Mesenchymal stem cell (in vitro differentiated cells and primary cell): ENCODE measurements at regions not wholly inside any gene's neighbourhood (a gene's known extent, or its start where the extent isn't known, plus 50 kb on each side); places are given as distances from the start of the nearest gene placed in this dataset.
A peak's percentile ranks its signal among the peaks of the same experiment; 100 is the strongest.

ENCODE experiments used
- DNase-seq: peaks from one replicate; pipeline ENCODE4 v3.0.0-alpha.2; 2013
- H2AFZ ChIP-seq: one replicate; pipeline ENCODE4 v1.6.1; 2013; ENCODE audit warnings: low read depth, mild to moderate bottlenecking, control low read depth, inconsistent platforms, low read length, moderate library complexity
- H2AK5ac ChIP-seq: 2 replicates; pipeline ENCODE4 v1.6.1; 2013; ENCODE audit warnings: low read length, moderate library complexity, mild to moderate bottlenecking, inconsistent platforms; ENCODE audit not compliant: severe bottlenecking
- H2BK120ac ChIP-seq: one replicate; pipeline ENCODE4 v1.6.1; 2013; ENCODE audit warnings: low read depth, mild to moderate bottlenecking, inconsistent platforms, low read length, moderate library complexity
- H2BK12ac ChIP-seq, 2 experiments: one replicate each; pipeline ENCODE4 v1.6.1; 2013; ENCODE audit warnings: inconsistent platforms in 2 of 2, low read length in 2 of 2, mild to moderate bottlenecking in 2 of 2, moderate library complexity in 2 of 2, control low read depth in 1 of 2
- H2BK15ac ChIP-seq: one replicate; pipeline ENCODE4 v1.6.1; 2013; ENCODE audit warnings: mild to moderate bottlenecking, low read depth, inconsistent platforms; ENCODE audit not compliant: poor library complexity, severe bottlenecking
- H2BK5ac ChIP-seq: 2 replicates; pipeline ENCODE4 v1.6.1; 2013; ENCODE audit warnings: low read depth, mild to moderate bottlenecking, low read length, control low read depth, inconsistent platforms; ENCODE audit not compliant: poor library complexity, severe bottlenecking
- H3K14ac ChIP-seq, 2 experiments: one replicate each; pipeline ENCODE4 v1.6.1; 2013; ENCODE audit warnings: inconsistent platforms in 2 of 2, low read length in 2 of 2, control low read depth in 1 of 2, mild to moderate bottlenecking in 1 of 2, moderate library complexity in 1 of 2
- H3K18ac ChIP-seq, 2 experiments: one replicate each; pipeline ENCODE4 v1.6.1; 2013; ENCODE audit warnings: inconsistent platforms in 2 of 2, low read length in 2 of 2, control low read depth in 1 of 2, low read depth in 1 of 2, mild to moderate bottlenecking in 1 of 2
- H3K23ac ChIP-seq, 2 experiments: one replicate each; pipeline ENCODE4 v1.6.1; 2013; ENCODE audit warnings: inconsistent platforms in 2 of 2, low read length in 2 of 2, mild to moderate bottlenecking in 2 of 2, moderate library complexity in 2 of 2, control low read depth in 1 of 2
- H3K27ac ChIP-seq: 2 replicates; pipeline ENCODE4 v1.5.1; 2013; ENCODE audit warnings: mild to moderate bottlenecking, moderate library complexity, low read length, control low read depth, inconsistent platforms; ENCODE audit not compliant: poor library complexity, severe bottlenecking
- H3K27me3 ChIP-seq, 2 experiments: 2 replicates each; pipeline versions ENCODE4 v1.6.1 to v1.7.0; 2013; ENCODE audit warnings: low read length in 2 of 2, mild to moderate bottlenecking in 2 of 2, moderate library complexity in 2 of 2, control low read depth in 1 of 2, inconsistent platforms in 1 of 2; ENCODE audit not compliant: control insufficient read depth in 1 of 2, insufficient read depth in 1 of 2
- H3K36me3 ChIP-seq, 2 experiments: 2 replicates each; pipeline versions ENCODE4 v1.6.1 to v1.7.0; 2013; ENCODE audit warnings: low read length in 2 of 2, control low read depth in 1 of 2, inconsistent platforms in 1 of 2, low read depth in 1 of 2, mild to moderate bottlenecking in 1 of 2; ENCODE audit not compliant: insufficient read depth in 2 of 2, control insufficient read depth in 1 of 2
- H3K4ac ChIP-seq, 2 experiments: one replicate each; pipeline ENCODE4 v1.6.1; 2013; ENCODE audit warnings: inconsistent platforms in 2 of 2, low read length in 2 of 2, mild to moderate bottlenecking in 2 of 2, moderate library complexity in 2 of 2, control low read depth in 1 of 2, low read depth in 1 of 2
- H3K4me1 ChIP-seq: 2 replicates; pipeline ENCODE4 v1.6.1; 2013; ENCODE audit warnings: low read depth, low read length, control low read depth; ENCODE audit not compliant: control insufficient read depth, insufficient read depth
- H3K4me2 ChIP-seq: 2 replicates; pipeline ENCODE4 v1.6.1; 2013; ENCODE audit warnings: low read length, mild to moderate bottlenecking, inconsistent platforms; ENCODE audit not compliant: poor library complexity, severe bottlenecking
- H3K4me3 ChIP-seq, 2 experiments: 2 replicates each; pipeline versions ENCODE4 v1.5.1 to v1.7.0; 2013; ENCODE audit warnings: low read length in 2 of 2, mild to moderate bottlenecking in 2 of 2, control low read depth in 1 of 2, low read depth in 1 of 2; ENCODE audit not compliant: insufficient read depth in 1 of 2
- H3K79me1 ChIP-seq: replicated peaks from 2 replicates; pipeline ENCODE4 v1.6.1; 2013; ENCODE audit warnings: mild to moderate bottlenecking, control low read depth, low read length, inconsistent platforms; ENCODE audit not compliant: poor library complexity, severe bottlenecking
- H3K9ac ChIP-seq: 2 replicates; pipeline ENCODE4 v1.7.0; 2013; ENCODE audit warnings: mild to moderate bottlenecking, low read length, moderate library complexity
- H3K9me3 ChIP-seq: 2 replicates; pipeline ENCODE4 v1.7.0; 2013; ENCODE audit warnings: mild to moderate bottlenecking, low read length; ENCODE audit not compliant: control insufficient read depth
- H4K8ac ChIP-seq: one replicate; pipeline ENCODE4 v1.6.1; 2013; ENCODE audit warnings: inconsistent platforms, mild to moderate bottlenecking, low read length, moderate library complexity
- H4K91ac ChIP-seq: one replicate; pipeline ENCODE4 v1.6.1; 2013; ENCODE audit warnings: mild to moderate bottlenecking, low read length, inconsistent platforms
- WGBS: methylation state at CpG from one replicate; pipeline ENCODE4 v1.1.7; 2013; ENCODE audit warnings: mixed read lengths; 5-methylcytosine and 5-hydroxymethylcytosine counted together

GRCh38 chr4:74547042-74547441 lies 102.1 kb downstream of the AREG start:
- no peak for DNase-seq
- Histone ChIP-seq H2AK5ac (no peak overlapping the region), H3K4me3 (no peak overlapping the region), H2BK5ac (no peak overlapping the region), H3K9me3 (no peaks in the 10 kb centered on the region), H3K4me1 (no peaks in the 10 kb centered on the region), H3K79me1 (no peaks in the 10 kb centered on the region), H3K14ac (no peak overlapping the region), H3K18ac (no peak overlapping the region), H2BK120ac (no peak overlapping the region), H2AFZ (no peak overlapping the region), H3K27ac (no peak overlapping the region), H3K27me3 (no peaks in the 10 kb centered on the region), H3K36me3 (no peaks in the 10 kb centered on the region), H2BK15ac (no peak overlapping the region), H3K4me2 (no peak overlapping the region), H2BK12ac (no peak overlapping the region), H3K23ac (no peak overlapping the region), H4K91ac (no peak overlapping the region), H3K4ac (no peak overlapping the region), H3K9ac (no peak overlapping the region), H4K8ac (no peak overlapping the region)

DNA sequence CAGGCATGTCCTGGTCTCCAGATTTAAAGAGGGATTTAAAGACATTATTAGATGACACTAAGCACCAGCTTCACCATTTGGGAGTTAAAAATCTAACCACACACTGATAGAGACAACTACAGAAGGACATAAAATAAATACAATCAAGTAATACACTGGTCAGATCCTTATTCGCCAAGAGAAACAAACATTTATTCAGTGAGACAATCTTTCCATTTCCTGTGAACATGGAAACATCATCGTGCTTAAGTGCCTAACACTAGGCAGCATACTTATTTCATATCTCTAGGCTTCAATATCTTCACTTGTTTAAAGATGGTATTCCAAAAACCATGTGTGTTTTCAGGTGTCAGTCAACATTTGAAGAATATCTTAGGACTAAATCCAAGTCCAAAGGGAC lies 103.6 kb downstream of the AREG start:
- Histone ChIP-seq H3K4me3 (no peak overlapping the region), H3K4ac (no peak overlapping the region), H3K9ac (no peak overlapping the region), H3K23ac (no peak overlapping the region), H3K4me2 (no peak overlapping the region), H3K18ac (no peak overlapping the region), H2BK5ac (no peak overlapping the region), H4K8ac (no peak overlapping the region), H2BK15ac (no peak overlapping the region), H3K9me3 (no peaks in the 10 kb centered on the region), H2AFZ (no peak overlapping the region), H2AK5ac (no peak overlapping the region), H3K36me3 (no peaks in the 10 kb centered on the region), H3K4me1 (no peaks in the 10 kb centered on the region), H3K79me1 (no peaks in the 10 kb centered on the region), H2BK120ac (no peak overlapping the region), H4K91ac (no peak overlapping the region), H2BK12ac (no peak overlapping the region), H3K14ac (no peak overlapping the region), H3K27ac (no peak overlapping the region), H3K27me3 (no peaks in the 10 kb centered on the region)
- no peak for DNase-seq
- WGBS = 79% methylated on average over 2 of the region's 2 CpGs

DNA sequence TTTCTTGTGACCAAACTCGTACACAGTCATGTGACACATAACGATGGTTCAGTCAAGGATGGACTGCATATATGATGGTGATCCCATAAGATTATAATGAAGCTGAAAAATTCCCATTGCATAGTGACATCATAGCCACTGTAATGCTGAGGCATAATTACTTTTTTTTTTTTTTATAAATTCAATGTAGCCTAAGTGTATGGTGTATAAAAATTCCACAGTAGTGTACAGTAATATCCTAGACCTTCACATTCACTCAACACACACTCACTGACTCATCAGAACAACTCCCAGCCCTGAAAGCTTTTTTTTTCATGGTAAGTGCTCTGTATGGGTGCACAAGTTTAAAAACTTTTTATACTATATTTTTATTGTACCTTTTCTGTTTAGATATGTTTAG lies 105.0 kb downstream of the AREG start:
- no peak overlapping the region for H4K8ac ChIP-seq
- no peaks in the 10 kb centered on the region for H3K36me3 ChIP-seq
- no peaks in the 10 kb centered on the region for H3K79me1 ChIP-seq
- WGBS = 93% methylated on average over 2 of the region's 2 CpGs
- H3K4me3 ChIP-seq = no peak overlapping the region
- H4K91ac ChIP-seq = no peak overlapping the region
- H3K27ac ChIP-seq = no peak overlapping the region
- H3K9me3 ChIP-seq = no peaks in the 10 kb centered on the region
- no peak overlapping the region for H2BK120ac ChIP-seq
- no peak overlapping the region for H3K9ac ChIP-seq
- H2BK15ac ChIP-seq = no peak overlapping the region
- H3K4ac ChIP-seq = no peak overlapping the region
- no peak overlapping the region for H3K23ac ChIP-seq
- no peak overlapping the region for H3K14ac ChIP-seq
- no peak overlapping the region for H2AK5ac ChIP-seq
- H3K4me2 ChIP-seq = no peak overlapping the region
- no peaks in the 10 kb centered on the region for H3K27me3 ChIP-seq
- H2AFZ ChIP-seq = no peak overlapping the region
- no peak overlapping the region for H3K18ac ChIP-seq
- peak; percentile 54 for DNase-seq
- no peak overlapping the region for H2BK5ac ChIP-seq
- no peaks in the 10 kb centered on the region for H3K4me1 ChIP-seq
- H2BK12ac ChIP-seq = no peak overlapping the region

DNA sequence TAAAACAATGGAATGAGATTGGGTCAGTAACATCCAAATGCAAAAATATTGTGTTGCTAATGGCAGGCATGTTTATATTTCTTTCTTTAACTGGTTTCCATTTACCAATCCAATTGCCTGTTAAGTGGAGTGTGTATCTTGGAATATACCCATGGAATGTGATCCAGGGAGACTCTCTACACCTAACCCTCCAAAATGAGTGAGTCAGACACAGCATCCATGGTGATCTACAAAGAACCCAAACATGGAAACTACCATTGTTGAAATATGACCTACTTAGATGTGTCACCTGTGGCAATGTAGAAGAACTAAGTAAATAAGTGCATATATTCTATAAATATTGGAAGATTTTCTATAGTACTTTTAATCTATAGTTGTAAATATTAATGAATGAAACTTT lies 110.3 kb downstream of the AREG start:
- H2BK15ac ChIP-seq = no peak overlapping the region
- no peak overlapping the region for H3K4me3 ChIP-seq
- no peak overlapping the region for H3K14ac ChIP-seq
- H2AK5ac ChIP-seq = no peak overlapping the region
- DNase-seq = no peak
- no peaks in the 10 kb centered on the region for H3K36me3 ChIP-seq
- no peak overlapping the region for H2AFZ ChIP-seq
- peaks cover 6% of the 10 kb centered on the region for H3K9me3 ChIP-seq
- H2BK120ac ChIP-seq = no peak overlapping the region
- no peak overlapping the region for H4K91ac ChIP-seq
- H3K23ac ChIP-seq = no peak overlapping the region
- no peaks in the 10 kb centered on the region for H3K4me1 ChIP-seq
- H3K79me1 ChIP-seq = no peaks in the 10 kb centered on the region
- no peaks in the 10 kb centered on the region for H3K27me3 ChIP-seq
- H3K4me2 ChIP-seq = no peak overlapping the region
- H3K27ac ChIP-seq = no peak overlapping the region
- no peak overlapping the region for H2BK5ac ChIP-seq
- no peak overlapping the region for H4K8ac ChIP-seq
- H3K4ac ChIP-seq = no peak overlapping the region
- H2BK12ac ChIP-seq = no peak overlapping the region
- H3K18ac ChIP-seq = no peak overlapping the region
- no peak overlapping the region for H3K9ac ChIP-seq
